ENCODE measurements at regions not wholly inside any gene's neighbourhood (a gene's known extent, or its start where the extent isn't known, plus 50 kb on each side); places are given as distances from the start of the nearest gene placed in this dataset.

GRCh38 chr4:138049355-138049754, 192.8 kb downstream of the SLC7A11 start:
- Histone ChIP-seq H3K27me3 (ENCODE audit: control insufficient read depth in 3 of 3, insufficient read depth in 3 of 3, low read depth in 1 of 3, low read length in 3 of 3) (no peaks in the 10 kb centered on the region), H3K27ac (replicated peaks; ENCODE audit: low read length) (no peak overlapping the region), H3K14ac (ENCODE audit: low read length) (no peak overlapping the region)

DNA sequence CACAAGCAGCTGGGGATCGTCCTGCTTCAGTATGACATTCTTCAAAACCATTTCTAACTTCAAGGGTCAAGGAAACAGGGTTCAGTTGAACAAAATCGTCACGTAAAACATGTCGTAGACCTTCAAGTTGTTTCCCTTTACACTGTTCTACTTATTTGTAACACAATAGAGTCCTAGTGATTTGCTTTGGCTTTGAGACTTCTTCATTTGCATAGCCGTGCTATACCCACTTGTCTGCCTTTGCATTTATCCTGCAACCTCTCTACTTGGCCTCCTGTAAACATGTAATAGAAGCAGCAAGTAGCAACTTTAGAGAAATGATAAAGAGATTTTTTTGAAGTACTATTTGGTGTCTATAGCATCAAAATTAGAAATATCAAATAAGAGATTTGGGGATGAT, 194.9 kb downstream of the SLC7A11 start:
- Histone ChIP-seq H3K36me3 (replicated peaks in 1 of 2; ENCODE audit: control insufficient read depth in 2 of 2, insufficient read depth in 2 of 2, low read length in 2 of 2) (no peaks in the 10 kb centered on the region), H3K27me3 (ENCODE audit: control insufficient read depth in 3 of 3, insufficient read depth in 3 of 3, low read depth in 1 of 3, low read length in 3 of 3) (no peaks in the 10 kb centered on the region), H2BK15ac (ENCODE audit: low read length) (no peak overlapping the region), H3K27ac (replicated peaks; ENCODE audit: low read length) (no peak overlapping the region), H2BK5ac (ENCODE audit: low read length) (no peak overlapping the region), H3K4ac (ENCODE audit: low read length) (no peak overlapping the region), H3K9me3 (replicated peaks in 1 of 2; ENCODE audit: control insufficient read depth in 2 of 2, insufficient read depth in 1 of 2, low read depth in 1 of 2, low read length in 2 of 2) (peaks cover 0 to 2% of the 10 kb centered on the region in 2 donors), H3K4me3 (ENCODE audit: low read length in 2 of 2) (no peak overlapping the region), H2BK120ac (ENCODE audit: low read depth, low read length) (no peak overlapping the region), H3K23ac (ENCODE audit: low read depth, low read length, poor library complexity) (no peak overlapping the region), H3K4me2 (ENCODE audit: insufficient read depth, low read length, poor library complexity, severe bottlenecking) (no peak overlapping the region), H3K14ac (ENCODE audit: low read length) (peak overlapping the region; percentile 47), H3K4me1 (ENCODE audit: control insufficient read depth in 2 of 2, insufficient read depth in 1 of 2, low read depth in 1 of 2, low read length in 2 of 2) (peaks cover 1 to 4% of the 10 kb centered on the region in 2 donors), H2BK12ac (ENCODE audit: low read length) (no peak overlapping the region), H3K9ac (ENCODE audit: low read depth, low read length, poor library complexity) (no peak overlapping the region), H3K18ac (ENCODE audit: low read length) (no peak overlapping the region), H4K91ac (ENCODE audit: low read depth, low read length, poor library complexity) (no peak overlapping the region), H4K8ac (ENCODE audit: low read depth, low read length) (no peak overlapping the region), H2AK5ac (ENCODE audit: low read depth, low read length) (no peak overlapping the region), H3K79me1 (ENCODE audit: low read depth, low read length) (no peaks in the 10 kb centered on the region), H2AFZ (ENCODE audit: low read length) (peak overlapping the region; percentile 13)
- DNase-seq (ENCODE audit: low spot score), result no peak
- no CpG with 5 or more reads among the region's 5 CpGs for WGBS, 2 donors (ENCODE audit: extremely low coverage in 2 of 2, insufficient read length in 2 of 2, insufficient replicate concordance in 1 of 2)

More at GRCh38 chr4:138049355-138049754, 192.8 kb downstream of the SLC7A11 start:
- Histone ChIP-seq H2BK12ac (ENCODE audit: low read length) (no peak overlapping the region), H3K9me3 (replicated peaks in 1 of 2; ENCODE audit: control insufficient read depth in 2 of 2, insufficient read depth in 1 of 2, low read depth in 1 of 2, low read length in 2 of 2) (peaks cover under 1 to 2% of the 10 kb centered on the region in 2 donors), H2AFZ (ENCODE audit: low read length) (peak overlapping the region; percentile 64), H2AK5ac (ENCODE audit: low read depth, low read length) (no peak overlapping the region), H2BK15ac (ENCODE audit: low read length) (no peak overlapping the region), H2BK5ac (ENCODE audit: low read length) (no peak overlapping the region), H3K18ac (ENCODE audit: low read length) (no peak overlapping the region), H3K4me3 (ENCODE audit: low read length in 2 of 2) (no peak overlapping the region), H2BK120ac (ENCODE audit: low read depth, low read length) (no peak overlapping the region), H4K91ac (ENCODE audit: low read depth, low read length, poor library complexity) (no peak overlapping the region), H3K4ac (ENCODE audit: low read length) (no peak overlapping the region), H4K8ac (ENCODE audit: low read depth, low read length) (no peak overlapping the region), H3K4me1 (ENCODE audit: control insufficient read depth in 2 of 2, insufficient read depth in 1 of 2, low read depth in 1 of 2, low read length in 2 of 2) (peaks cover 1 to 4% of the 10 kb centered on the region in 2 donors), H3K4me2 (ENCODE audit: insufficient read depth, low read length, poor library complexity, severe bottlenecking) (no peak overlapping the region), H3K9ac (ENCODE audit: low read depth, low read length, poor library complexity) (no peak overlapping the region), H3K36me3 (replicated peaks in 1 of 2; ENCODE audit: control insufficient read depth in 2 of 2, insufficient read depth in 2 of 2, low read length in 2 of 2) (no peaks in the 10 kb centered on the region), H3K23ac (ENCODE audit: low read depth, low read length, poor library complexity) (no peak overlapping the region), H3K79me1 (ENCODE audit: low read depth, low read length) (no peaks in the 10 kb centered on the region)
- no peak for DNase-seq (ENCODE audit: low spot score)
- WGBS, 2 donors (ENCODE audit: extremely low coverage in 2 of 2, insufficient read length in 2 of 2, insufficient replicate concordance in 1 of 2), result no CpG with 5 or more reads among the region's 5 CpGs

- H3K4me1 ChIP-seq (ENCODE audit: control insufficient read depth in 2 of 2, insufficient read depth in 1 of 2, low read depth in 1 of 2, low read length in 2 of 2), result peaks cover 0 to 1% of the 10 kb centered on the region in 2 donors
- WGBS, 2 donors (ENCODE audit: extremely low coverage in 2 of 2, insufficient read length in 2 of 2, insufficient replicate concordance in 1 of 2), result no CpG with 5 or more reads among the region's 3 CpGs
- no peak overlapping the region for H3K18ac ChIP-seq (ENCODE audit: low read length)
- no peak overlapping the region for H3K4me2 ChIP-seq (ENCODE audit: insufficient read depth, low read length, poor library complexity, severe bottlenecking)
- H2BK120ac ChIP-seq (ENCODE audit: low read depth, low read length), result no peak overlapping the region
- no peaks in the 10 kb centered on the region for H3K9me3 ChIP-seq (replicated peaks in 1 of 2; ENCODE audit: control insufficient read depth in 2 of 2, insufficient read depth in 1 of 2, low read depth in 1 of 2, low read length in 2 of 2)
- H3K4ac ChIP-seq (ENCODE audit: low read length), result no peak overlapping the region
- H3K23ac ChIP-seq (ENCODE audit: low read depth, low read length, poor library complexity), result no peak overlapping the region
- no peak overlapping the region for H3K27ac ChIP-seq (replicated peaks; ENCODE audit: low read length)
- no peak overlapping the region for H2AK5ac ChIP-seq (ENCODE audit: low read depth, low read length)
- no peak overlapping the region for H2BK15ac ChIP-seq (ENCODE audit: low read length)
- H3K14ac ChIP-seq (ENCODE audit: low read length), result no peak overlapping the region
- no peak for DNase-seq (ENCODE audit: low spot score)
- no peaks in the 10 kb centered on the region for H3K27me3 ChIP-seq (ENCODE audit: control insufficient read depth in 3 of 3, insufficient read depth in 3 of 3, low read depth in 1 of 3, low read length in 3 of 3)
- H4K8ac ChIP-seq (ENCODE audit: low read depth, low read length), result no peak overlapping the region
- no peaks in the 10 kb centered on the region for H3K36me3 ChIP-seq (replicated peaks in 1 of 2; ENCODE audit: control insufficient read depth in 2 of 2, insufficient read depth in 2 of 2, low read length in 2 of 2)
- no peak overlapping the region for H2BK5ac ChIP-seq (ENCODE audit: low read length)
- no peak overlapping the region for H3K9ac ChIP-seq (ENCODE audit: low read depth, low read length, poor library complexity)
- H3K79me1 ChIP-seq (ENCODE audit: low read depth, low read length), result no peaks in the 10 kb centered on the region
- peak overlapping the region; percentile 50 for H2AFZ ChIP-seq (ENCODE audit: low read length)
- H3K4me3 ChIP-seq (ENCODE audit: low read length in 2 of 2), result no peak overlapping the region
- H4K91ac ChIP-seq (ENCODE audit: low read depth, low read length, poor library complexity), result no peak overlapping the region
- no peak overlapping the region for H2BK12ac ChIP-seq (ENCODE audit: low read length)
Observed at GRCh38 chr4:138045036-138045435, 197.1 kb downstream of the SLC7A11 start.

- Histone ChIP-seq H4K91ac (ENCODE audit: low read depth, low read length, poor library complexity) (no peak overlapping the region), H3K27me3 (ENCODE audit: control insufficient read depth in 3 of 3, insufficient read depth in 3 of 3, low read depth in 1 of 3, low read length in 3 of 3) (no peaks in the 10 kb centered on the region), H2AFZ (ENCODE audit: low read length) (no peak overlapping the region), H2BK12ac (ENCODE audit: low read length) (no peak overlapping the region), H3K4me2 (ENCODE audit: insufficient read depth, low read length, poor library complexity, severe bottlenecking) (no peak overlapping the region), H3K23ac (ENCODE audit: low read depth, low read length, poor library complexity) (no peak overlapping the region), H3K18ac (ENCODE audit: low read length) (no peak overlapping the region), H2BK15ac (ENCODE audit: low read length) (no peak overlapping the region), H3K79me1 (ENCODE audit: low read depth, low read length) (no peaks in the 10 kb centered on the region), H3K27ac (replicated peaks; ENCODE audit: low read length) (no peak overlapping the region), H3K9me3 (replicated peaks in 1 of 2; ENCODE audit: control insufficient read depth in 2 of 2, insufficient read depth in 1 of 2, low read depth in 1 of 2, low read length in 2 of 2) (no peaks in the 10 kb centered on the region), H3K4me1 (ENCODE audit: control insufficient read depth in 2 of 2, insufficient read depth in 1 of 2, low read depth in 1 of 2, low read length in 2 of 2) (no peaks in the 10 kb centered on the region), H3K4ac (ENCODE audit: low read length) (no peak overlapping the region), H3K4me3 (ENCODE audit: low read length in 2 of 2) (no peak overlapping the region), H3K14ac (ENCODE audit: low read length) (no peak overlapping the region), H2AK5ac (ENCODE audit: low read depth, low read length) (no peak overlapping the region), H3K36me3 (replicated peaks in 1 of 2; ENCODE audit: control insufficient read depth in 2 of 2, insufficient read depth in 2 of 2, low read length in 2 of 2) (no peaks in the 10 kb centered on the region), H2BK120ac (ENCODE audit: low read depth, low read length) (no peak overlapping the region), H4K8ac (ENCODE audit: low read depth, low read length) (no peak overlapping the region), H3K9ac (ENCODE audit: low read depth, low read length, poor library complexity) (no peak overlapping the region), H2BK5ac (ENCODE audit: low read length) (no peak overlapping the region)
- WGBS, 2 donors (ENCODE audit: extremely low coverage in 2 of 2, insufficient read length in 2 of 2, insufficient replicate concordance in 1 of 2), result no CpG with 5 or more reads among the region's 2 CpGs
- DNase-seq (ENCODE audit: low spot score), result no peak
Observed at GRCh38 chr4:138039010-138039409, 203.1 kb downstream of the SLC7A11 start.

Data from neuronal stem cell (in vitro differentiated cells).